Forelimb muscle (tissue), 1 donor: ENCODE measurements at regions not wholly inside any gene's neighbourhood (a gene's known extent, or its start where the extent isn't known, plus 50 kb on each side); places are given as distances from the start of the nearest gene placed in this dataset.

ENCODE experiments used
- DNase-seq: peaks from one replicate; pipeline ENCODE4 v3.0.0-alpha.2; 2013; ENCODE audit warnings: low read depth

DNA sequence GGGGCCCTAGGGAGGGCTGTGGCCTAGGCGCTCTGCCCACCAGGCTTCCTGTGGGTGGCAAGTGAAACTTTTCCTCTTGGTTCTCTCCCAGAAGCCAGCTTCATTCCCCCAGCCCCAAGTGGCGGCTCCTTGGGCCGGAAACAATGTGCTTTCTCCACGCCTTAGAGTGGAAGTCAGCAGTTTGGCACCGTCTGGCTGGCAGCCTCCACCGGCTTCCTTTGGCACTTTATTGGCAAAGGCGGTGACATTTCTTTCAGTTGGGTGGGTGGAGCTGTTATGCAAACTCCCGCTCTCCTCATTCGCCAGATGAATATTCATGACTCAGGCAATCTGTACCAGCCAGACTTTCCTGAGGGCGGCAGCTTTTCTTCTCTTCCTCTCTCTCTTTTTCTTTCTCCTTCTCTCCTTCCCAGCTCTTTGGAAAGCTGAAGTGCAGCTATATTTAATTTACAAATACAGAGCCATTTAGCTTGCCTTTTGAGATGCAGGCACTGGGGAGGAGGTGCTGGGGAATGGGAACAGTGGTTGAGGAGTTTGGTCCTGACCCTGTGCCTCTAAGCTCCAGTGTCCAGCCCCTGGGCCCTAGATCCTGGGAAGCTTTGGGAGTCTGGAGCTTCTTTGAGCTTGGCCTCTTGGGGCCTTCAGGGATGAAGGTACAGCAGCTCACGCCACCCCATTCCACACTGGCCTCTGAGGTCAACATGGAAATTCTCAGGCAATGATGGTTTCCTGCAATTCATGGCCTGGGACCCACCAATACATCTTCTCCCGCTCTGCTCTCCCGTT, 67.8 kb upstream of the POU3F1 start:
- no peak for DNase-seq

DNA sequence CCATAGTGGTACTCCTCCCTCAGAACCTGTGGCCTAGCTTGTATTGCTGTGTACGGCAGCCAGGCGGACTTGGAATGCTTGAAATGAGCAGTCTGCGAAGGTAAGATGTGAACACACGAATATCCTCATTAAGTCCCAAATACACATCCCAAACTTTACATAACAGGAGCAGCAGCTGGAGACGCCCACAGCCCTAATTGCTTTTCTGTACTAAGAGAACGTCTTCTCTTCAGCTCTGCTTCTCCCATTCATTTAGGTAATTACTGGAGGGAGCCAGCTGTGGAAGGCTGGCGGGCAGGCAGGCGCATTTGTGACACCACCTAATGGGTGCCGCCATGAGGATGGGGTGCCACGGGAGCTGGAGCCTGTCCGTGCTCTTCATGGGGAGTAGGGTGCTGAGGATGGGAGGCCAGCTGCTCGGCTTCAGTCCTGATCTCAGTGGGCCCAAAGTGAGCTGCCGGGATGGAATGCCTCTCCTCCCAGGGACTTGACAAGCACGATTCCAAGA, 66.6 kb upstream of the POU3F1 start:
- no peak for DNase-seq

DNA sequence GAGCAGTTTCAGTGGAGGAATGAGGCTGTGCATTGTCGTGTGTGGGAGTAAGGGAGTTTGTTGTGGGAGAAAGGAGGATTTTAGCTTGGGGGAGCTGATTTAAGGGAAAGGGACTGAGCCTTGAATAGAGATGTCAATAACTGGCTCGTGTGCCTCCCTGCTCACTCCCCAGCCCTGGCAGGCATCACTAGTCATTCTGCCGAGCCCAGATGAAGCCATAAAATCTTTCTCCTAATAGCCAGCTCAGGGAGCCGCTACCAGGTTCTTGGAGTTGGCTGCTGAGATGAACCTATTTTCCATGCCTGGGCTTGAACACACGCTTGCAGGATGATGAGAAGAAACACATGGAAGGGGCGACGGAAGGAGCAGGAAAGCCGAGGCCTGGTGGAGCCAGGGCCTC, 65.0 kb upstream of the POU3F1 start:
- DNase-seq = no peak

DNA sequence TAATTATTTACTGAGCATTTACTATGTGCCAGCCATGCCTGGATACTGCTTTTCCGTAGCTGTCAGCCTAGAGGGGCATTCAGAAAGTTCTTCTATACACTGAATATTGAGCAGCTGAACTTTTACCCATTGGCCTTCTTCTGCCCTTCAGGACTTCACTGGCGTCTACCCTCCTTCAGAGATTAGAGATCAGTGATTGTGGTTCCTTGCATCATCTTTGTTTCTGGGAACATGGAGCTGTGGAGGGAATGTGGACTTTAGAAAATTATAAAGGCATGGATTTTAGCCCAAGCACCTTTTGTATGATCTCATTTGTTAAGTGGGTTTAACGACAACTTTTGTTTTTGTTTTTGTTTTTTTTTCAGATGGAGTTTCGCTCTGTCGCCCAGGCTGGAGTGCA, 58.7 kb upstream of the POU3F1 start:
- DNase-seq = no peak

DNA sequence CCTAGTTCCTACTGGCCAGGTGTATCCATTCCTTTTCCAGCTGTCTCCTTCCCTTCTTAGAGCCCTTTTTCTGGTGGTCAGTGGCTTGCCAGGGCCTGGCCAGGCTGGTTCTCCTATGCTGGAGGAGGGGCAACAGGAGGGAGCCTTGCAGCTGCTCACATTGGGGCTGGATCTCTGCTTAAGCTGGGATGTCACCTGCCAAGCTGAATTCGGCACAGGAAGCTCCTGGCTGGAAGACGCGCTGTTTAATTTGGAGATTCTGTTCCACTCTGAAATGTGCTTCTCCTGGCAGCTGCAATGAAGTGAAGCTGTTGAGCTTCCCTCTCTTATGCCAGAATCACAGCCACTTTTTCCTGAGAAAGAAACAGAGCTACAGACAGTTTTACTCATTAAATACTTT, 56.0 kb upstream of the POU3F1 start:
- no peak for DNase-seq

DNA sequence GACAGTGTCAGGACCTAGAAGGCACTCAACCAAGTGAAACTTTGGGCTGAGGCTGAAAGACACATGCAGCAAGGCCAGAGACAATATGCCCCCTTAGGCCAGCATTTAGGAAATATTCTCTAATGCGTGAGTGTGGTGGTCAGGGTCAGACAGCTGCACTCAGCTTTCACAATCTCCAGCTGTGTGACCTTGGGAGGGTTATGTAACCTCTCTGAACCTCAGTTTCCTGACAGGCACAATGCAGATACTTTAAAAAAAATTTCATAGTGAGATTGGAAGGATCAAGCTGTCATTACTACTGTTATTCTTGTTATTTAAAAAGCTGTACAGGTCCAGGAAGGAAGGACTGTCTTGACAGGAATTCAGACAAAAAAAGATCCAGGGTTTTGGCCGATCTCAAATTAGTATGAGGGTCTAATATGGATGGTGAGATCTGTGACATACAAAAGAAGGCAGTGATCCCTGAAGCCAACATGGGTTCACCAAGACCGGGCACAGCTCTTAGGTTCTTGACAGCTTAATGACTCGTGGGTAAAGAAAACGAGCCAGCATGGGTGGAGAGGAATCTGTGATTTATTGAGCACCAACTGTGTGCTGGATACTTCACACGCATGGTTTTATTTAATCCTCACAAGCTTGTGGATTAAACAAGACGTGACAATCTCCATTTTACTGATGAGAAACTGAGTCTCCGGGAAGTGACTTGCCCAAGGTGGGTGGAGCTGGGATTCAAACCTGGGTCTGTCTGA, 54.6 kb upstream of the POU3F1 start:
- no peak for DNase-seq

DNA sequence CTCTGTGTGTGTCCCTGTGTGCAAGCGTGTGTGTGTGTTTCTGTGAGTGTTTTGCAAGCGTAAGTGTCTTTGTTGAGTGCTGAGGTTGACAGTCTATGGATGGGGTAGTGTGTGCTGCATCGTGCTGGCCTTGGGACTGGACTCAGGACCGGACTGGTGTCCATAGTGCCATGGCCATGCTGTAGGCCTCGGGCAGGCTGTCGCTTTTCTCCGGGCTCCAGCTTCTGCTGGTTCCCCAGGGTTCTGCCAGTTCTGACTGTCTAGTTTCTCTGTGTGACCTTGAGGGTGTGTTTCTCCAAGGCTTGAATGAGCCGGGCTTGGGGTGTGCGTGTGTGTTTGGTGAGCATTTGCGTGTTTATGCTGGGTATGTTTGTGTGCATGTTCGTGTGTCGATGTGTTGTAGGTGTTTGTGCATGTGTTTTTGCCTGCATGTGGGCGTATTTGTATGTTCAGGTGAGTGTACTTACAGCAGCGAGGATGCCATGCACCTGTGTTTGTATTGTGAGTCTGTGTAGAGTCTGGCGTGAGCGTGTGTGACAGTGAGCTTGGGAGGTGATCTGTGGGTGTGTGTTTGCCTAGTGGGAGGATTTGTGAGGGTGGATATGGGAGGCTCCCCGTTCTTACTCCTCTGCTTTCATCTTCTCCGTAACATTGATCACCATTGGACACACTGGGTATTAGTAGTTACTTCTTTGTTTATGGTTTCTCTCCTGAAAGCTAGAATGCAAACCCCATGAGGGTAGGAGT, 51.7 kb upstream of the POU3F1 start:
- no peak for DNase-seq

DNA sequence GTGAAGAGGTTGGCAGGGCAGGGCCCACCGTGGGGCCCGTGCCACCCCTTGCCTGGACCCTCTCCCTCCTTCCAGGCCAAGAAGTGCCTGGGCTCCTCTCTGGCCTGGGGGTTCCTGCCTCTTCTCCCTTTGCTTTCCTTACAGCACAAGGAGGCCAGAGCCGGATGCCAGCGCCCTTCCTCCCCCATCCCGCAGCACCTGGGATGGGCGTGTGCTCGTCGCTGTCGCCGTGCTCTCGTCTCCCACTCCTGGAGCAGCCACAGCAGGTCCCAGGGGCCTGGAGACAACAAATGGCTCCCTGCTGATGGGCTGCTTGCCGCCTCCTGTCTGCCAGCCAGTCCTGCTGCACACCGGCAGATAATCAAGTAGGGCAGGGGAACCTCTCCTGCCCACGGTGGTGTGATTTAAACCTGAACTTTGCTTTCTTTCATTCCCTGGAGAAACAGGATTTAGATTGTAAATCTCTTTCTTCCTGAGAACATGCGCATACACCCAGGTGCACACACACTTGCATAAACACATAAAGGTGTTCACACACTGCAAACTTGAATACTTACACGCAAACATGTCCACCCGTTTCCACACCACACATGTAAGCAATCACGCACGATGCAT, 50.8 kb upstream of the POU3F1 start:
- no peak for DNase-seq
